Heart left ventricle (tissue), 13 donors: ENCODE measurements at regions not wholly inside any gene's neighbourhood (a gene's known extent, or its start where the extent isn't known, plus 50 kb on each side); places are given as distances from the start of the nearest gene placed in this dataset.

ENCODE experiments used
- CTCF ChIP-seq, 12 donors: fragments of 200-600 bp; sonication (generic) in 4 of 12; IDR thresholded peaks; one replicate each; pipeline versions ENCODE4 v1.5.0 to v1.8.0; 2018 to 2022; ENCODE audit warnings: antibody characterized with exemption in 12 of 12, mild to moderate bottlenecking in 5 of 12
- POLR2A ChIP-seq, 2 donors: fragments of 450-650 bp; IDR thresholded peaks; one replicate each; pipeline ENCODE4 v1.6.1; 2017; ENCODE audit warnings: antibody characterized with exemption in 2 of 2, mild to moderate bottlenecking in 2 of 2, moderate library complexity in 2 of 2
- donor health status: ischemic (EF 13 %, LVEDD 7.1; RV severe dilation, severe dysfunction).
- donor health status: DM: no; HTN: yes; CAD: no.
- donor health status: DM: no; HTN: no; CAD: no.
- donor health status: ischemic (EF 25% LVEDD 6.9; RV normal size, moderate dysfunction).
- donor health status: ischemic (EF 25% LVEDD 5.7; RV mildly dilated, moderate dysfunction).
- donor health status: ischemic (EF 35%, LVEDD 5.7; RV mildly dilated, moderate dysfunction).
- donor health status: nonischemic (EF 11% LVEDD 7.7; RV severe dilation, severe dysfunction).
- donor health status: DM: yes; HTN: yes; CAD: no.
- donor health status: PGD.
- donor health status: ischemic (EF 29% LVEDD 5.4; RV normal size, mild dysfunction).
- donor health status: nonischemic (EF 23%, LVEDD 6.1; RV moderate dilation, normal function).

- TF ChIP-seq CTCF (IDR thresholded peaks at IDR 0.05), result no peak
- TF ChIP-seq POLR2A (IDR thresholded peaks at IDR 0.05), result no peak
Observed at GRCh38 chr20:60845146-60845545, 406.9 kb upstream of the CDH4 start.
